ENCODE measurements at regions not wholly inside any gene's neighbourhood (a gene's known extent, or its start where the extent isn't known, plus 50 kb on each side); places are given as distances from the start of the nearest gene placed in this dataset.

GRCh38 chr12:62032870-62033269, 227.3 kb upstream of the USP15 start:
- TF ChIP-seq ATF3 (IDR thresholded peaks at IDR 0.05), result no peak
- no peak for TF ChIP-seq REST (IDR thresholded peaks at IDR 0.05; ENCODE audit: low read depth)
- TF ChIP-seq POLR2A (IDR thresholded peaks at IDR 0.05; ENCODE audit: borderline replicate concordance, extremely low read depth, insufficient read depth, insufficient read length), result no peak
- no peak for TF ChIP-seq EZH2 (IDR thresholded peaks at IDR 0.05)
- no peak for TF ChIP-seq CTCF (IDR thresholded peaks at IDR 0.05 in 2 of 3, conservative IDR thresholded peaks at IDR 0.05 in 1 of 3; ENCODE audit: borderline replicate concordance in 1 of 3, insufficient read depth in 1 of 3, low read depth in 2 of 3, low read length in 2 of 3)
- no peak for TF ChIP-seq YY1 (IDR thresholded peaks at IDR 0.05; ENCODE audit: extremely low read depth, insufficient replicate concordance, low read depth, low read length)
